Activated CD8-positive, alpha-beta memory T cell treated with anti-CD3 and anti-CD28 coated beads, Interleukin-2, amount 10 ng/mL, durations not matched to agents 7 days and 5 days (primary cell): ENCODE measurements at regions not wholly inside any gene's neighbourhood (a gene's known extent, or its start where the extent isn't known, plus 50 kb on each side); places are given as distances from the start of the nearest gene placed in this dataset.

Experiments
- ATAC-seq: fragments of 150-1000 bp; cut with Tn5 transposase; one replicate; pipeline ENCODE4 v1.10.0; 2021; ENCODE audit warnings: moderate library complexity
- CTCF ChIA-PET: fragments of 350-600 bp; sonication (Branson Sonifier 250); formaldehyde crosslinking; loops from one replicate; lab custom pipeline; 2021; ENCODE audit warnings: antibody characterized with exemption; lab: Charles Lee
- DNase-seq: peaks from one replicate; pipeline ENCODE4 v3.0.0-alpha.2; 2020
- H3K27ac Mint-ChIP-seq: one replicate; pipeline ENCODE4 v1.8.0; 2021; ENCODE audit warnings: mild to moderate bottlenecking, mixed read lengths
- H3K27me3 Mint-ChIP-seq: one replicate; pipeline ENCODE4 v1.8.0; 2021; ENCODE audit warnings: mixed read lengths
- H3K36me3 Mint-ChIP-seq: one replicate; pipeline ENCODE4 v1.8.0; 2021; ENCODE audit warnings: mild to moderate bottlenecking, mixed read lengths
- H3K4me1 Mint-ChIP-seq: one replicate; pipeline ENCODE4 v1.8.0; 2021; ENCODE audit warnings: mixed read lengths
- H3K4me3 Mint-ChIP-seq: one replicate; pipeline ENCODE4 v1.8.0; 2021; ENCODE audit warnings: mild to moderate bottlenecking, moderate library complexity, mixed read lengths
- H3K9me3 Mint-ChIP-seq: one replicate; pipeline ENCODE4 v1.8.0; 2022; ENCODE audit warnings: low read depth, mixed read lengths

- Mint-ChIP-seq H3K27ac (no peak overlapping the region), H3K4me1 (no peaks in the 10 kb centered on the region), H3K27me3 (no peaks in the 10 kb centered on the region), H3K36me3 (no peaks in the 10 kb centered on the region), H3K9me3 (no peaks in the 10 kb centered on the region), H3K4me3 (no peak overlapping the region)
- ATAC-seq (no peak), DNase-seq (no peak)
- CTCF ChIA-PET = no interaction called here
Measured at GRCh38 chr10:2122431-2123124, 385.3 kb upstream of the ADARB2 start.

- no peak for DNase-seq
- no peaks in the 10 kb centered on the region for H3K36me3 Mint-ChIP-seq
- no peaks in the 10 kb centered on the region for H3K9me3 Mint-ChIP-seq
- no peaks in the 10 kb centered on the region for H3K27me3 Mint-ChIP-seq
- no peak for ATAC-seq
- CTCF ChIA-PET = no interaction called here
- H3K4me3 Mint-ChIP-seq = no peak overlapping the region
- no peaks in the 10 kb centered on the region for H3K4me1 Mint-ChIP-seq
- no peak overlapping the region for H3K27ac Mint-ChIP-seq
Measured at GRCh38 chr10:2121929-2122328, 384.6 kb upstream of the ADARB2 start.

GRCh38 chr10:2121315-2121714 lies 384.0 kb upstream of the ADARB2 start:
- H3K4me3 Mint-ChIP-seq = no peak overlapping the region
- H3K27me3 Mint-ChIP-seq = no peaks in the 10 kb centered on the region
- no peaks in the 10 kb centered on the region for H3K9me3 Mint-ChIP-seq
- H3K4me1 Mint-ChIP-seq = no peaks in the 10 kb centered on the region
- no peak overlapping the region for H3K27ac Mint-ChIP-seq
- DNase-seq = no peak
- ATAC-seq = no peak
- H3K36me3 Mint-ChIP-seq = no peaks in the 10 kb centered on the region
- CTCF ChIA-PET = no interaction called here

DNA sequence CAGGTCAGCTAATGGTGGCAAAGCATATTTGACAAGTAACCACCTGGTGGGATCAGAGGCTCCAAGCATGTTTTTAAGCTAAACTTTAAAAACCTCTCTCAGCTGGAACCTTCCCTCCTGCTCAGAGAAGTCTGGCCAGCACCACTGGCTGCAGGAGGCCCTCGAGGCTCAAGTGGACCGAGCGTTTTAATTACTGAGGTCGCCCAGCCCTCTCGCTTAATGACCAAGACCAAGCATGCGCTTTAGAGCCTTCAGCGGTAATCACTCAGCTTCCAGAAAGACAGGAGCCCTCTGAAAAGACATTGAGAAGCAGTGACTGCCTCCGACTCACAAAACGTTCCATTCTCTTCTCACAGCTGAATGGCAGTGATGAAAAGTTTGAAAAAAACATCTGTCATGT lies 383.4 kb upstream of the ADARB2 start:
- H3K9me3 Mint-ChIP-seq = no peaks in the 10 kb centered on the region

GRCh38 chr10:2119316-2119715 lies 382.0 kb upstream of the ADARB2 start:
- H3K27ac Mint-ChIP-seq = no peak overlapping the region
- ATAC-seq (no peak), DNase-seq (no peak)
- CTCF ChIA-PET = no interaction called here
- H3K4me1 Mint-ChIP-seq = no peaks in the 10 kb centered on the region
- H3K27me3 Mint-ChIP-seq = no peaks in the 10 kb centered on the region
- H3K9me3 Mint-ChIP-seq = no peaks in the 10 kb centered on the region
- no peaks in the 10 kb centered on the region for H3K36me3 Mint-ChIP-seq
- H3K4me3 Mint-ChIP-seq = no peak overlapping the region

More for the DNA sequence above, 383.4 kb upstream of the ADARB2 start:
- CTCF ChIA-PET = no interaction called here
- ATAC-seq (no peak), DNase-seq (no peak)
- Mint-ChIP-seq H3K4me3 (no peak overlapping the region), H3K36me3 (no peaks in the 10 kb centered on the region), H3K27me3 (no peaks in the 10 kb centered on the region), H3K27ac (no peak overlapping the region), H3K4me1 (no peaks in the 10 kb centered on the region)

- Mint-ChIP-seq H3K36me3 (no peaks in the 10 kb centered on the region), H3K27me3 (no peaks in the 10 kb centered on the region), H3K9me3 (no peaks in the 10 kb centered on the region), H3K4me1 (no peaks in the 10 kb centered on the region), H3K4me3 (no peak overlapping the region), H3K27ac (no peak overlapping the region)
- CTCF ChIA-PET = no interaction called here
- ATAC-seq (no peak), DNase-seq (no peak)
Measured at GRCh38 chr10:2118201-2118600, 380.9 kb upstream of the ADARB2 start.

DNA sequence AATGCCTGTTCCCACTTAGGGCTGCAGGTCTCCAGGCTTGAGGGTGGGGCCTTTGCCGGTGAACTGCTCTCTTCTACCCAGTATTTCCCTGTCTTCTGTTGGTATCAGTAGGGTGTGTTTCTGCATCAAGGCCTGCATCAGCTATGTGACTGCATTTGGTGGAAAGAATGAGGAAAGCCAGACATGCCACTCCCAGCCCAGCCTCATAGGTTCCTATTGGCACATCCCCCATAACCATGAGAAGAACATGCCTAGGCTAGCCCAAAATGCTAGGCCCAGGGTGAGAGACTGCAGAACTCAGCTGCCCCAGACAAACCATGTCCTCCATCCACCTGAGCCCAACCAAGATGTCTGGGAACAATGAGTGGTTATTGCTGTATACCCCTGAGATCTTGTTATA lies 380.3 kb upstream of the ADARB2 start:
- Mint-ChIP-seq H3K27me3 (no peaks in the 10 kb centered on the region), H3K4me3 (no peak overlapping the region), H3K4me1 (no peaks in the 10 kb centered on the region), H3K36me3 (no peaks in the 10 kb centered on the region), H3K9me3 (no peaks in the 10 kb centered on the region), H3K27ac (no peak overlapping the region)
- CTCF ChIA-PET = no interaction called here
- DNase-seq (no peak), ATAC-seq (no peak)

- DNase-seq (no peak), ATAC-seq (no peak)
- CTCF ChIA-PET = no interaction called here
- Mint-ChIP-seq H3K27me3 (no peaks in the 10 kb centered on the region), H3K27ac (no peak overlapping the region), H3K36me3 (no peaks in the 10 kb centered on the region), H3K4me1 (no peaks in the 10 kb centered on the region), H3K9me3 (peaks cover 1% of the 10 kb centered on the region), H3K4me3 (no peak overlapping the region)
Measured at GRCh38 chr10:2111965-2112364, 374.6 kb upstream of the ADARB2 start.

DNA sequence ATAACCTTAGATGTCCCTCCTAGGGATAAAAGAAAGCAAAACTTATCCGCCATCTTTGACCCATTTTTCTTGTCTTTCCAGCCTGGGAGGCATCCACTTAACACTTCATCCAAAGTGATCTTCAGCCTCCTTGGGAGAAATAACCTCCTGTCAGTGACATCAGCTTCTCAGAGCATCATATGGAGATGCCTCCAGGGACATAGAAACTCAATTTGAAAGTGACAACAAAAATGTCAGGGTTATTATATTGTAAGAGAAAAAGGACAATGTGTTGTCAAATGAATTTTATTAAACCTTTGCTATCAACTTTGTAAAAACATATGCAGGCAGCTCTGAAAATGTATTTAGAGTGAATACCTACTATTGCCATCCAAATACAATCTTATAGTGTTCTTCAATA lies 371.2 kb upstream of the ADARB2 start:
- Mint-ChIP-seq H3K36me3 (no peaks in the 10 kb centered on the region), H3K9me3 (peaks cover 3% of the 10 kb centered on the region), H3K4me1 (no peaks in the 10 kb centered on the region), H3K27me3 (no peaks in the 10 kb centered on the region), H3K4me3 (no peak overlapping the region), H3K27ac (no peak overlapping the region)
- no peak for ATAC-seq
- DNase-seq = no peak
- CTCF ChIA-PET = no interaction called here

DNA sequence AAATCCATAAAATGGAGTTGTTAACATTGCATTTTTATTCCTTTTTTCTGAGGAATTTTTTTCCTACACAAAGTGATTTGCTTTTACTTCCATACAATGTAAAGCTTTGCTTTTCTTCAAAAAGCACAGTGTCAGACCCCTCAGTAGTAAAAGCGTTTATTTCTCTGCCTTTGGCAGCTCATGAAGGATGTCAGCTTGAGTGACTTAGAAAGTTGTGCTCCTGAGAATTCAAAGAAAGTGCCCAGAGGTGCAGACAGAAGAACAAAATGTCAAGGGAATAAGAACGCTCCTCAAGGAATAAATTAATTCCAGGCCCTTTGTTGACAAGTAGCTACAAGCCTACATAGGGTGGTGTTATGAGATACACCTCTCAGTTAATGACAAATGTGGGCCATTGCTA lies 369.3 kb upstream of the ADARB2 start:
- Mint-ChIP-seq H3K4me1 (no peaks in the 10 kb centered on the region), H3K36me3 (no peaks in the 10 kb centered on the region), H3K4me3 (no peak overlapping the region), H3K27ac (no peak overlapping the region), H3K9me3 (peaks cover 3% of the 10 kb centered on the region), H3K27me3 (no peaks in the 10 kb centered on the region)
- no peak for ATAC-seq
- CTCF ChIA-PET = no interaction called here
- DNase-seq = no peak

DNA sequence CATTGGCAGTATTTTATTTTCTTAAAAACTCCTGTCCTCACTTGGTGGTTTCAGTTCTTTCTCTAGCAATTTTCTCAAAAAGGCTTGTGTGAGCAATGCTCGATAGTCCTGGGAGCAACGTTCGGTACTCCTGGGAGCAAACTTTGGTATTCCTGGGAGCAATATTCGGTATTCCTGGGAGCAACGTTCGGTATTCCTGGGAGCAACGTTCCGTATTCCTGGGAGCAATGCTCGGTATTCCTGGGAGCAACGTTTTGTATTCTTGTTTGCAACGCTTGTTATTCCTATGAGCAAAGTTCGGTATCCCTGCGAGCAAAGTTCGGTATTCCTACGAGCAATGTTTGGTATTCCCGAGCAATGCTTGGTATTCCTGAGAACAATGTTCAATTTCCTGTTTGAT lies 362.0 kb upstream of the ADARB2 start:
- DNase-seq (no peak), ATAC-seq (no peak)
- Mint-ChIP-seq H3K27me3 (no peaks in the 10 kb centered on the region), H3K4me1 (no peaks in the 10 kb centered on the region), H3K36me3 (no peaks in the 10 kb centered on the region), H3K4me3 (no peak overlapping the region), H3K27ac (no peak overlapping the region), H3K9me3 (no peaks in the 10 kb centered on the region)
- CTCF ChIA-PET = no interaction called here

DNA sequence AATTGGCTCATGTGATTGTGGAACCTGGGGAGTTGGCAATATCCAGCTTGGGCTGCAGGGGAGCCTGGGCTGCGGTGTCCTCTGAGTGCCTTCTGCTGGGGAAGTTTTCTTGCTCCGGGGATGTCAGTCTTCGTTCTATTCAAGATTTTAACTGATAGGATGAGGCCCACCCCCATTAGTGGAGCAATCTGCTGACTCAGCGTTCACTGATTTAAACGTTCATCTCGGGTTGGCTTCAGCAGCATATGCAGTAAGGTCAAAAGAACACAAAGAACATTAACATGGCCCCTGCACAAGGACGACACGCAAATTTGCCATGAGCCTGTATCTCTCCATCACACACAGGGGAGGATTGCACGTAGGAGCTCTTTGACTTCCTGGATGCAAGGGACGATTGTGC lies 360.6 kb upstream of the ADARB2 start:
- no peaks in the 10 kb centered on the region for H3K36me3 Mint-ChIP-seq
- H3K27ac Mint-ChIP-seq = no peak overlapping the region
- H3K9me3 Mint-ChIP-seq = no peaks in the 10 kb centered on the region
- CTCF ChIA-PET = no interaction called here
- no peak overlapping the region for H3K4me3 Mint-ChIP-seq
- no peaks in the 10 kb centered on the region for H3K4me1 Mint-ChIP-seq
- H3K27me3 Mint-ChIP-seq = no peaks in the 10 kb centered on the region
- DNase-seq (no peak), ATAC-seq (no peak)

- Mint-ChIP-seq H3K4me3 (no peak overlapping the region), H3K27me3 (no peaks in the 10 kb centered on the region), H3K9me3 (no peaks in the 10 kb centered on the region), H3K27ac (no peak overlapping the region), H3K36me3 (no peaks in the 10 kb centered on the region), H3K4me1 (no peaks in the 10 kb centered on the region)
- no peak for ATAC-seq
- CTCF ChIA-PET = no interaction called here
- DNase-seq = no peak
Measured at GRCh38 chr10:2094171-2094570, 356.8 kb upstream of the ADARB2 start.

- Mint-ChIP-seq H3K27ac (no peak overlapping the region), H3K4me3 (no peak overlapping the region), H3K9me3 (peaks cover 6% of the 10 kb centered on the region), H3K4me1 (no peaks in the 10 kb centered on the region), H3K36me3 (no peaks in the 10 kb centered on the region), H3K27me3 (no peaks in the 10 kb centered on the region)
- CTCF ChIA-PET = no interaction called here
- DNase-seq (no peak), ATAC-seq (no peak)
Measured at GRCh38 chr10:2083591-2083990, 346.3 kb upstream of the ADARB2 start.

DNA sequence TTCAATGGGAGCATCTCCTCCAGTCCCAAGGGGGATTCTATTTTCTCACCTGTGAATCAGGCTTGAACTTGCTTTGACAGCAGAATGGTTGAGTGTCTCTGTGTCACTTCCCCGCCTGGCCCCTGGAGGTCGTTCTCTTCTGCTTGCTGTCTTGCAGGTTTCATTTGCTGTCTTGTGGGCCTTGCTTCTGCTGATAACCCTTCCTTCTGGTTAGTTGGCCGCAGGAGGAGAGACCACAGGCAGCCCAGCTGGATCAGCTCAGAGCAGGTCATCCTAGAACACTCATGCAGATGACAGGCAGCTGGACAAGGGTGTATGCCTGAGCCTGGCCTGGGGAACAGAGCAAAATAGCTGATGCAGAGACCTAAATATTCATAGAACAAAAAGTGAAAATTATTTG lies 344.2 kb upstream of the ADARB2 start:
- ATAC-seq = no peak
- Mint-ChIP-seq H3K27ac (no peak overlapping the region), H3K36me3 (no peaks in the 10 kb centered on the region), H3K4me3 (no peak overlapping the region), H3K4me1 (no peaks in the 10 kb centered on the region), H3K27me3 (no peaks in the 10 kb centered on the region), H3K9me3 (no peaks in the 10 kb centered on the region)
- CTCF ChIA-PET = no interaction called here
- DNase-seq = no peak
